ENCODE measurements at regions not wholly inside any gene's neighbourhood (a gene's known extent, or its start where the extent isn't known, plus 50 kb on each side); places are given as distances from the start of the nearest gene placed in this dataset.

DNA sequence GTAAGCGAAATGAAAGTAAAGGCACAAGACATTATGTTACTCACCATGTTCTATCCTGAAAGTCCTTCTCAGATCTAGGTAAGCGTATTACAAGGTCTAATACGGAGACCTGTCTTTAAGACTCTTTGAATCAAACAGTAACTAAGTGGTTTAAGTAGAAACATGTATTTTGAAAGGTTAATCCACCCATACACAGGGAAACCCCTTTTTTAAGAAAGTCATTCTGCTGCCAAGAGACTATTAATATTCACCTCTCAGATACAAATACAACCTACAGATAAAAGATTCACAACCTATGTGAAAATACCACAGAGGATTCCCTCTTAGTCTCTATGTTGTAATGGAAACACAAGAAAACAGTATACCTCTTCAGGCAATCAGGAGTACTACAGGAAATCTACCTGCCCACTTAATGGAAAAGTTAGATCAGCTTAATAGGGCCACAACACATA lies 63.2 kb upstream of the TNIP3 start:
- DNase-seq (ENCODE audit: low read depth in 1 of 2, low spot score in 1 of 2) = no peak

DNA sequence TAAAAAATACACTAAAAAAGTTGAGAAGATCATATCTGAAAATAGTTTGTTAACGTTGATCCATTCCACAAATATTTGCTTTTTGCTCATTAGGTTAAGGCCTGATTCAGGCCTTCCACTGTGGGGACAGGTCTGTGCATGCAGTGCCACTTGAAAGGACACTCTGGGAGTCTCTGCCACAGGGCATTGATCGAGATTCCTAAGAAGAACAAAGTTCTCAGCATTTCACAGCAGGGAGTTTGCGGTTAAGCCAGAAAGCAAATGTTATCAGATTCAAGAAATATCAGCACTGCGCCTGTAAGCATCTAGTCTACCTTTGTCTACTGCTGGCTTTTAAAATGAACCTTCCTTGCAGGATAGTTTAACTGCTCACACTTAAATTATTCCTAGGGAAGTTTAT lies 62.2 kb upstream of the TNIP3 start:
- DNase-seq (ENCODE audit: low read depth in 1 of 2, low spot score in 1 of 2) = no peak

- no peak for DNase-seq (ENCODE audit: low read depth in 1 of 2, low spot score in 1 of 2)
These were observed 57.5 kb upstream of the TNIP3 start for GRCh38 chr4:121221608-121222007.

- no peak for DNase-seq (ENCODE audit: low read depth in 1 of 2, low spot score in 1 of 2)
These were observed 57.1 kb upstream of the TNIP3 start for GRCh38 chr4:121221201-121221600.

DNA sequence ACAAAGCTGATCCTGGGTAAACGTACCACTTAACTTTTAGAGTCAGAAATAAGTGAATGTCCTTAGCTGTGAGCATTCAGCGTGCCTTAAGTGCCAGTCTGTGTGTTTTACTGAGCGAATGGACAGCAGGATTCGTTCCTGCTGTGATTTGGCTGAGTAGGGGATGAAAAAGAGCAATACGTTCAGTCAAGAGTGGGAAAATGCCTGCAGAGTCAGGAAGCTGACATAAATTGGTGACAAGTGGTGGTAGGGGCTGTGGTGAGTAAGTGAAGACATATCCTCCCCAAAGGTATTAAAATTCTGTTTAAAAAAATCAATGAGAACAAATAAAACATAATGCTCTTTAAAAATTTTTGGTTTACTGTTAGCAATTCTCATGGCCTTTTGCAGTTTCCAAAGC lies 56.6 kb upstream of the TNIP3 start:
- DNase-seq (ENCODE audit: low read depth in 1 of 2, low spot score in 1 of 2) = no peak

DNA sequence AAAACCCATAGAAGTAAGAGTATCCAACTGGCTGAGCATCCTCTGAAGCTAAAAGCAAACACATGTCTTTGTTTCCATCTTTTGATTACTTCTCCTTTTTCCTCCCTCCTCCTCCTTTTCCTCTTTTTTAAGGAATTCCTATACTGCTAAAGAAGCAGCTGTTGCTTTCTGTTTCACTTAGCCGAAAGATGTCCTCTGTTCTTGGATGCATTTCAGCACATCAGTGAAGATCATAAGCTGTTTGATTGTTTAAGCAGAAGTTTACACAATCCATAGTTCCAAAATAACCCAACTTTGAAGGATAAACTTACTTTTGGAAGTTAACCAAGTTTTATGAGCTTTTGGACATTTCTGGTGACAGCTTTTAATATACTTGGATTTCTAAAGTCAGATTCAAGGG lies 55.1 kb upstream of the TNIP3 start:
- DNase-seq (ENCODE audit: low read depth in 1 of 2, low spot score in 1 of 2) = no peak

GRCh38 chr4:121217351-121217750 lies 53.2 kb upstream of the TNIP3 start:
- DNase-seq (ENCODE audit: low read depth in 1 of 2, low spot score in 1 of 2) = no peak

GRCh38 chr4:121216461-121216860 lies 52.3 kb upstream of the TNIP3 start:
- DNase-seq (ENCODE audit: low read depth in 1 of 2, low spot score in 1 of 2) = no peak

DNA sequence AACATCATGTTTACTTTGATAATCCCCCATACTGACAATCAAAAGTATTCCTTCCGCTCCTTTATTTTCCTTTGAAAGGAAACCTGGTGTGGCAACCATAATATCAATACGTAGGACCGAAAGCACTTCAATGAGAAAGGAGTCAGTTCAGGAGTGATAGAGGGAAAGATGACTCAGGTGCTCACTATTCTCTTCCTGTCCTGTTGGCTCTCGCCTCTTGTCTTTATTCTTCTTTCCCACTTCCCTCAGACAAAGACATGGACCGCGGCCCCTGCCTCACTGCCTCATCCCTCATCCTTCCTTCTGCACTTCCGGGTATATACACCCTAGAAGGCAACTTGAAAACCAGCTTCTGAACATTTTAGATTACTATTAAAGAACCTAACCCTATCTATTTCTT lies 49.8 kb upstream of the TNIP3 start:
- DNase-seq (ENCODE audit: low read depth in 1 of 2, low spot score in 1 of 2) = no peak
